ENCODE measurements at regions not wholly inside any gene's neighbourhood (a gene's known extent, or its start where the extent isn't known, plus 50 kb on each side); places are given as distances from the start of the nearest gene placed in this dataset.

- Histone ChIP-seq H3K4me2 (ENCODE audit: insufficient read depth, low read length, poor library complexity, severe bottlenecking) (no peak overlapping the region), H2BK12ac (ENCODE audit: low read length) (no peak overlapping the region), H2BK120ac (ENCODE audit: low read depth, low read length) (no peak overlapping the region), H3K27ac (replicated peaks; ENCODE audit: low read length) (no peak overlapping the region), H2AFZ (ENCODE audit: low read length) (no peak overlapping the region), H2AK5ac (ENCODE audit: low read depth, low read length) (no peak overlapping the region), H3K9ac (ENCODE audit: low read depth, low read length, poor library complexity) (no peak overlapping the region), H3K79me1 (ENCODE audit: low read depth, low read length) (no peaks in the 10 kb centered on the region), H3K23ac (ENCODE audit: low read depth, low read length, poor library complexity) (no peak overlapping the region), H3K36me3 (replicated peaks in 1 of 2; ENCODE audit: control insufficient read depth in 2 of 2, insufficient read depth in 2 of 2, low read length in 2 of 2) (no peaks in the 10 kb centered on the region), H2BK5ac (ENCODE audit: low read length) (no peak overlapping the region), H2BK15ac (ENCODE audit: low read length) (no peak overlapping the region), H3K18ac (ENCODE audit: low read length) (no peak overlapping the region), H3K9me3 (replicated peaks in 1 of 2; ENCODE audit: control insufficient read depth in 2 of 2, insufficient read depth in 1 of 2, low read depth in 1 of 2, low read length in 2 of 2) (no peaks in the 10 kb centered on the region), H3K27me3 (ENCODE audit: control insufficient read depth in 3 of 3, insufficient read depth in 3 of 3, low read depth in 1 of 3, low read length in 3 of 3) (no peaks in the 10 kb centered on the region), H3K4me3 (ENCODE audit: low read length in 2 of 2) (no peak overlapping the region), H3K4me1 (ENCODE audit: control insufficient read depth in 2 of 2, insufficient read depth in 1 of 2, low read depth in 1 of 2, low read length in 2 of 2) (peaks cover 0 to 15% of the 10 kb centered on the region in 2 donors), H3K4ac (ENCODE audit: low read length) (no peak overlapping the region), H3K14ac (ENCODE audit: low read length) (no peak overlapping the region), H4K8ac (ENCODE audit: low read depth, low read length) (no peak overlapping the region), H4K91ac (ENCODE audit: low read depth, low read length, poor library complexity) (no peak overlapping the region)
- no peak for DNase-seq (ENCODE audit: low spot score)
- no CpG with 5 or more reads among the region's 6 CpGs for WGBS, 2 donors (ENCODE audit: extremely low coverage in 2 of 2, insufficient read length in 2 of 2, insufficient replicate concordance in 1 of 2)
Observed at GRCh38 chr14:100450736-100451135, 127.6 kb downstream of the SLC25A47 start.

- Histone ChIP-seq H4K91ac (ENCODE audit: low read depth, low read length, poor library complexity) (no peak overlapping the region), H2BK5ac (ENCODE audit: low read length) (no peak overlapping the region), H3K36me3 (replicated peaks in 1 of 2; ENCODE audit: control insufficient read depth in 2 of 2, insufficient read depth in 2 of 2, low read length in 2 of 2) (no peaks in the 10 kb centered on the region), H3K9me3 (replicated peaks in 1 of 2; ENCODE audit: control insufficient read depth in 2 of 2, insufficient read depth in 1 of 2, low read depth in 1 of 2, low read length in 2 of 2) (no peaks in the 10 kb centered on the region), H3K4me2 (ENCODE audit: insufficient read depth, low read length, poor library complexity, severe bottlenecking) (no peak overlapping the region), H3K79me1 (ENCODE audit: low read depth, low read length) (no peaks in the 10 kb centered on the region), H3K23ac (ENCODE audit: low read depth, low read length, poor library complexity) (no peak overlapping the region), H2BK120ac (ENCODE audit: low read depth, low read length) (no peak overlapping the region), H3K18ac (ENCODE audit: low read length) (no peak overlapping the region), H3K4me1 (ENCODE audit: control insufficient read depth in 2 of 2, insufficient read depth in 1 of 2, low read depth in 1 of 2, low read length in 2 of 2) (peaks cover 0 to 14% of the 10 kb centered on the region in 2 donors), H3K14ac (ENCODE audit: low read length) (no peak overlapping the region), H3K4ac (ENCODE audit: low read length) (no peak overlapping the region), H4K8ac (ENCODE audit: low read depth, low read length) (no peak overlapping the region), H2BK12ac (ENCODE audit: low read length) (no peak overlapping the region), H2BK15ac (ENCODE audit: low read length) (no peak overlapping the region), H3K4me3 (ENCODE audit: low read length in 2 of 2) (no peak overlapping the region), H3K27me3 (ENCODE audit: control insufficient read depth in 3 of 3, insufficient read depth in 3 of 3, low read depth in 1 of 3, low read length in 3 of 3) (no peaks in the 10 kb centered on the region), H2AK5ac (ENCODE audit: low read depth, low read length) (no peak overlapping the region), H2AFZ (ENCODE audit: low read length) (no peak overlapping the region), H3K27ac (replicated peaks; ENCODE audit: low read length) (no peak overlapping the region), H3K9ac (ENCODE audit: low read depth, low read length, poor library complexity) (no peak overlapping the region)
- no CpG with 5 or more reads among the region's 6 CpGs for WGBS, 2 donors (ENCODE audit: extremely low coverage in 2 of 2, insufficient read length in 2 of 2, insufficient replicate concordance in 1 of 2)
- no peak for DNase-seq (ENCODE audit: low spot score)
Observed at GRCh38 chr14:100451264-100451663, 128.1 kb downstream of the SLC25A47 start.

GRCh38 chr14:100453930-100454329, 130.8 kb downstream of the SLC25A47 start:
- H3K9me3 ChIP-seq (replicated peaks in 1 of 2; ENCODE audit: control insufficient read depth in 2 of 2, insufficient read depth in 1 of 2, low read depth in 1 of 2, low read length in 2 of 2), result no peaks in the 10 kb centered on the region
- DNase-seq (ENCODE audit: low spot score), result no peak
- no peaks in the 10 kb centered on the region for H3K27me3 ChIP-seq (ENCODE audit: control insufficient read depth in 3 of 3, insufficient read depth in 3 of 3, low read depth in 1 of 3, low read length in 3 of 3)
- no peak overlapping the region for H2BK12ac ChIP-seq (ENCODE audit: low read length)
- no peak overlapping the region for H3K27ac ChIP-seq (replicated peaks; ENCODE audit: low read length)
- no peaks in the 10 kb centered on the region for H3K79me1 ChIP-seq (ENCODE audit: low read depth, low read length)
- no peak overlapping the region for H2AK5ac ChIP-seq (ENCODE audit: low read depth, low read length)
- no peak overlapping the region for H3K4ac ChIP-seq (ENCODE audit: low read length)
- H2AFZ ChIP-seq (ENCODE audit: low read length), result no peak overlapping the region
- no peak overlapping the region for H4K8ac ChIP-seq (ENCODE audit: low read depth, low read length)
- H2BK5ac ChIP-seq (ENCODE audit: low read length), result no peak overlapping the region
- H3K4me1 ChIP-seq (ENCODE audit: control insufficient read depth in 2 of 2, insufficient read depth in 1 of 2, low read depth in 1 of 2, low read length in 2 of 2), result peaks cover 0 to 6% of the 10 kb centered on the region in 2 donors
- H4K91ac ChIP-seq (ENCODE audit: low read depth, low read length, poor library complexity), result no peak overlapping the region
- no peak overlapping the region for H2BK120ac ChIP-seq (ENCODE audit: low read depth, low read length)
- no peak overlapping the region for H3K4me3 ChIP-seq (ENCODE audit: low read length in 2 of 2)
- no peak overlapping the region for H3K14ac ChIP-seq (ENCODE audit: low read length)
- no peak overlapping the region for H3K4me2 ChIP-seq (ENCODE audit: insufficient read depth, low read length, poor library complexity, severe bottlenecking)
- H3K18ac ChIP-seq (ENCODE audit: low read length), result no peak overlapping the region
- no peak overlapping the region for H2BK15ac ChIP-seq (ENCODE audit: low read length)
- WGBS, 2 donors (ENCODE audit: extremely low coverage in 2 of 2, insufficient read length in 2 of 2, insufficient replicate concordance in 1 of 2), result no CpG with 5 or more reads among the region's 2 CpGs
- H3K36me3 ChIP-seq (replicated peaks in 1 of 2; ENCODE audit: control insufficient read depth in 2 of 2, insufficient read depth in 2 of 2, low read length in 2 of 2), result no peaks in the 10 kb centered on the region
- no peak overlapping the region for H3K23ac ChIP-seq (ENCODE audit: low read depth, low read length, poor library complexity)
- no peak overlapping the region for H3K9ac ChIP-seq (ENCODE audit: low read depth, low read length, poor library complexity)

GRCh38 chr14:100454437-100454836, 131.3 kb downstream of the SLC25A47 start:
- H3K4ac ChIP-seq (ENCODE audit: low read length), result no peak overlapping the region
- no peak overlapping the region for H3K9ac ChIP-seq (ENCODE audit: low read depth, low read length, poor library complexity)
- H3K4me1 ChIP-seq (ENCODE audit: control insufficient read depth in 2 of 2, insufficient read depth in 1 of 2, low read depth in 1 of 2, low read length in 2 of 2), result peaks cover 0 to 1% of the 10 kb centered on the region in 2 donors
- H2BK15ac ChIP-seq (ENCODE audit: low read length), result no peak overlapping the region
- no peaks in the 10 kb centered on the region for H3K79me1 ChIP-seq (ENCODE audit: low read depth, low read length)
- H3K18ac ChIP-seq (ENCODE audit: low read length), result no peak overlapping the region
- no peak for DNase-seq (ENCODE audit: low spot score)
- no peaks in the 10 kb centered on the region for H3K36me3 ChIP-seq (replicated peaks in 1 of 2; ENCODE audit: control insufficient read depth in 2 of 2, insufficient read depth in 2 of 2, low read length in 2 of 2)
- no peak overlapping the region for H2AFZ ChIP-seq (ENCODE audit: low read length)
- no peak overlapping the region for H3K4me2 ChIP-seq (ENCODE audit: insufficient read depth, low read length, poor library complexity, severe bottlenecking)
- no peak overlapping the region for H2AK5ac ChIP-seq (ENCODE audit: low read depth, low read length)
- WGBS, 2 donors (ENCODE audit: extremely low coverage in 2 of 2, insufficient read length in 2 of 2, insufficient replicate concordance in 1 of 2), result no CpG with 5 or more reads among the region's 1 CpG
- no peak overlapping the region for H3K14ac ChIP-seq (ENCODE audit: low read length)
- no peak overlapping the region for H4K8ac ChIP-seq (ENCODE audit: low read depth, low read length)
- H2BK5ac ChIP-seq (ENCODE audit: low read length), result no peak overlapping the region
- no peaks in the 10 kb centered on the region for H3K27me3 ChIP-seq (ENCODE audit: control insufficient read depth in 3 of 3, insufficient read depth in 3 of 3, low read depth in 1 of 3, low read length in 3 of 3)
- no peaks in the 10 kb centered on the region for H3K9me3 ChIP-seq (replicated peaks in 1 of 2; ENCODE audit: control insufficient read depth in 2 of 2, insufficient read depth in 1 of 2, low read depth in 1 of 2, low read length in 2 of 2)
- H2BK12ac ChIP-seq (ENCODE audit: low read length), result no peak overlapping the region
- no peak overlapping the region for H3K27ac ChIP-seq (replicated peaks; ENCODE audit: low read length)
- no peak overlapping the region for H2BK120ac ChIP-seq (ENCODE audit: low read depth, low read length)
- H4K91ac ChIP-seq (ENCODE audit: low read depth, low read length, poor library complexity), result no peak overlapping the region
- no peak overlapping the region for H3K23ac ChIP-seq (ENCODE audit: low read depth, low read length, poor library complexity)
- no peak overlapping the region for H3K4me3 ChIP-seq (ENCODE audit: low read length in 2 of 2)

All from neuronal stem cell (in vitro differentiated cells).